Skeletal muscle tissue (tissue), 3 donors: ENCODE measurements at regions not wholly inside any gene's neighbourhood (a gene's known extent, or its start where the extent isn't known, plus 50 kb on each side); places are given as distances from the start of the nearest gene placed in this dataset.

Experiments used
- H3K27ac ChIP-seq: one replicate; pipeline ENCODE4 v1.7.0; 2013; ENCODE audit warnings: mild to moderate bottlenecking, low read depth, low read length, inconsistent platforms
- H3K27me3 ChIP-seq, 3 donors: one replicate each; pipeline ENCODE4 v1.7.0; 2013; ENCODE audit warnings: low read length in 3 of 3; ENCODE audit not compliant: control insufficient read depth in 3 of 3, insufficient read depth in 3 of 3
- H3K36me3 ChIP-seq, 3 donors: one replicate each; pipeline ENCODE4 v1.7.0; 2013; ENCODE audit warnings: low read length in 3 of 3; ENCODE audit not compliant: control insufficient read depth in 3 of 3, insufficient read depth in 3 of 3
- H3K4me1 ChIP-seq, 3 donors: one replicate each; pipeline ENCODE4 v1.7.0; 2013; ENCODE audit warnings: low read length in 3 of 3, mild to moderate bottlenecking in 3 of 3; ENCODE audit not compliant: control insufficient read depth in 3 of 3, insufficient read depth in 3 of 3
- H3K4me3 ChIP-seq, 3 donors: one replicate each; pipeline ENCODE4 v1.7.0; 2013; ENCODE audit warnings: low read length in 3 of 3
- H3K9ac ChIP-seq, 3 donors: one replicate each; pipeline ENCODE4 v1.7.0; 2013; ENCODE audit warnings: low read length in 3 of 3, mild to moderate bottlenecking in 3 of 3, moderate library complexity in 2 of 3, low read depth in 1 of 3
- H3K9me3 ChIP-seq, 3 donors: one replicate each; pipeline ENCODE4 v1.7.0; 2013; ENCODE audit warnings: low read length in 3 of 3; ENCODE audit not compliant: control insufficient read depth in 3 of 3
- donor health status: Osteomylitis.

DNA sequence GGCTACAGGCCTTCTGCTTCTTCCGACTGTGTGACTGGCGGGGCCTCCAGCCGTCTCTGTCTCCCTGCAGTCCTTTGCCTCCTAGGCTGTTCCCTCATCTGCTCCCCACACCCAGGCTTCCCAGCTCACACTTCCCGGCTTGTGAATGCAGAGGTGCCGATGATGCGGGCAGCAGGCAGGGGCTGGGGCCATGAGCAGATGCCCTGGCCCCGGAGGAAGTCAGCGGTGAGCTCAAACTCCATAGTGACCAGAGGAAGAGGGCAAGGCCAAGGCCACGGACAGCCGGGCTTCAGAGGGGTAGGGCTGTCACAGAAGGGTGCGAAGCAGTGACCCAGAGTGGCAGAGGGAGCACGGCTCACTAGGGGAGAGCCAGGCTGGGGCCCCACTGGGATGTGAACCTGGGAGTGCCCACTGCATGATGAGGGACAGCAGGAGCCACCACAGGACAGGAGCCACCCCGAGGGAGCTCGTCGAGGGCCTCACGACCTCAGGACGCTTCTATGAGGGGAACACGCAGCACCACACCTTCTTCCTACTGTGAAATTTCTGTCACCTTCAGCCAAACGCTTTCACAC lies 515.9 kb downstream of the EIPR1 start:
- Histone ChIP-seq H3K27me3 (peaks cover 4 to 6% (median 4%) of the 10 kb centered on the region in 3 donors), H3K4me3 (no peak overlapping the region), H3K9ac (no peak overlapping the region), H3K9me3 (peaks cover 0 to 6% (median 0%) of the 10 kb centered on the region in 3 donors), H3K36me3 (no peaks in the 10 kb centered on the region), H3K4me1 (no peaks in the 10 kb centered on the region), H3K27ac (no peak overlapping the region)

DNA sequence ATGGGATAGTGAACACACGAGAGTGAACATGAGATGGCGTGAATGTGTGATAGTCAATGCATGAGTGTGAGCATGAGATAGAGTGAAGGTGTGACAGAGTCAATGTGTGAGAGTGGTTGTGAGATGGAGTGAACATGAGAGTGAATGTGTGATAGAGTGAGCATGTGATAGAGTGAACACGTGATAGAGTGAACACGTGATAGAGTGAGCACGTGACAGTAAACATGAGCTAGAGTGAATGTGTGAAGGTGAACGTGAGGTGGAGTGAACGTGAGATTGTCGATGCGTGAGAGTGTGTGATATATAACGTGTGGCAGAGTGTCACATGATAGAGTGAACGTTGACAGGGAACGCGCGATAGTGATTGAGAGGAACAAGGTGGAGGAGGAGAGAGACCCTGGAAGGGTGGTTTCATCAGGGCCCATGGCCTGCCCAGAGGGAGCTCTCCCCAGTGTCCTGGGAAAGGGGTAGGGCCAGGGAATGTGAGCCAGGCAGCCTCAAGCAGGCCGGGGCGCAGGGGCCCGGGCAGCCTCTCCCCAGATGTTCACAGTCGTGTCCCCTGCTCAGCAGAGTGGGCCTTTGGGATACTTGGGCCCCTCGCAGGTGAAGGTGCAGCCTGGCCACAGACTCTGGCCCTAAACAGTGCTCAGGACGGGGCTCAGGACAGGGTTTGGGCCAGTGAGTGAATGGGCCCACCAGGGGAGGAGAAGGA lies 516.9 kb downstream of the EIPR1 start:
- Histone ChIP-seq H3K9ac (no peak overlapping the region), H3K27ac (no peak overlapping the region), H3K4me1 (no peaks in the 10 kb centered on the region), H3K36me3 (no peaks in the 10 kb centered on the region), H3K27me3 (no peaks in the 10 kb centered on the region), H3K9me3 (peaks cover 0 to 6% (median 0%) of the 10 kb centered on the region in 3 donors), H3K4me3 (no peak overlapping the region)

DNA sequence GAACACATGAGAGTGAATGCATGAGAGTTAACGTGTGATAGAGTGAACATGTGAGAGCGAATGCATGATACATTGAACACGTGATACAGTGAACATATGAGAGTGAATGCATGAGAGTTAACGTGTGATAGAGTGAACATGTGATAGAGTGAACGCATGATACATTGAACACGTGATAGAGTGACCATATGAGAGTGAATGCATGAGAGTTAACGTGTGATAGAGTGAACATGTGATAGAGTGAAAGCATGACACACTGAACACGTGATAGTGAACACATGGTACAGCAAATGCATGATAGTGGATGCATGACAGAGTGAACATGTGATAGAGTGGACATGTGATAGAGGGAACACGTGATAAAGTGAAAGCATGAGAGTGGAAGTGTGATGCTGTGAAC lies 517.9 kb downstream of the EIPR1 start:
- H3K27me3 ChIP-seq, result no peaks in the 10 kb centered on the region
- H3K36me3 ChIP-seq, result no peaks in the 10 kb centered on the region
- H3K4me3 ChIP-seq, result no peak overlapping the region
- H3K9me3 ChIP-seq, result peaks cover 0 to 6% (median 0%) of the 10 kb centered on the region in 3 donors
- H3K9ac ChIP-seq, result no peak overlapping the region
- H3K4me1 ChIP-seq, result no peaks in the 10 kb centered on the region
- no peak overlapping the region for H3K27ac ChIP-seq

DNA sequence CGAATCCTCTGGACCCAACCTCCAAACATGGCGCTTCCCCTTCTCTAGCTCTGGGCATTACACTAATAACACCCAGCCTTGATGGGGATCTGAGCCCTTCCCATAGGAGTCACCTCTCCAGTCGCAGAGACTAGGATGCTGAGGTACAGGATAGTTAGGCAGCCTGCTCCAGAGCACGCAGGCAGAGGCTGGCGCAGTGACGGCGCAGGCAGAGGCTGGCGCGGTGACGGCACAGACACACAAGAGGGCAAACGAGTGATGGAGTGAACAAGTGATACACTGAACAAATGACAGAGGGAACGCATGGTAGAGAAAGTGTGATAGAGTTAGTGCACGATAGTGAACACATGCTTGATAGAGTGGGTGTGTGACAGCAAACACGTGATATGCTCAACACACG lies 518.5 kb downstream of the EIPR1 start:
- peaks cover 0 to 6% (median 0%) of the 10 kb centered on the region in 3 donors for H3K9me3 ChIP-seq
- no peak overlapping the region for H3K9ac ChIP-seq
- no peaks in the 10 kb centered on the region for H3K36me3 ChIP-seq
- no peak overlapping the region for H3K4me3 ChIP-seq
- no peaks in the 10 kb centered on the region for H3K27me3 ChIP-seq
- no peak overlapping the region for H3K27ac ChIP-seq
- H3K4me1 ChIP-seq, result no peaks in the 10 kb centered on the region

DNA sequence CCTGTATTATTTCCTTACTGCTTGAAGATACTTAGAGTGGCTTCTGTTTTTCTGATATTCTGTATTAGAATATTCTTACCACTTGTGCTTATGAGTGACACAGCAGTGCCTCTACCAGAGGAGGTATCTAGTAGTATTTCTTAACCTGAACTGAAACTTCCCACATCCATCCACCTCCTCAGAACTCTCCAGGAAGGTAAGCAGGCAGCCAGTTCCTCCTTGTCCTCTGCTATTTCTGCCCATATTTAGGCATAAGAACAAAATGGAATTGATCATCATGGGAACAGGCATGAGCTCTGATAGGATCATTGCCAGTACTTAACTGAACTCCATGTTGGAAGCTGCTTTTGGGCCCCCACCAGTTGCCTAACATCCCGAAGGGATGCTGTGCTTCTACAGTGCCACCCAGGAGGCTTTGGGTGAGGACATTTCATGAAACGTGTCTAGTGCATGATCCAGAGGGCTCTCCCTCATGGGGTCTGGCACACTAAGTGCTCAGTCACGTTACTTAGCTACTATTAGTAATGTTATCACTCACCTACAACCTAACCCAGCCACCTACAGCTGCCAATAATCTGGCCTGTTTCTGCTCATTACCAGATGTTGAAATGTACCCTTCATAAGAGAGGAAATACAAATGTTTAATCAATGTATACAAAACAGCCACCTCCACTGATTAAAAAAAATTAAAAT lies 520.7 kb downstream of the EIPR1 start:
- Histone ChIP-seq H3K4me1 (peaks cover 0 to 8% (median 2%) of the 10 kb centered on the region in 3 donors), H3K9ac (no peak overlapping the region), H3K27me3 (no peaks in the 10 kb centered on the region), H3K36me3 (no peaks in the 10 kb centered on the region), H3K27ac (no peak overlapping the region), H3K9me3 (peaks cover 0 to 6% (median 0%) of the 10 kb centered on the region in 3 donors), H3K4me3 (no peak overlapping the region)

DNA sequence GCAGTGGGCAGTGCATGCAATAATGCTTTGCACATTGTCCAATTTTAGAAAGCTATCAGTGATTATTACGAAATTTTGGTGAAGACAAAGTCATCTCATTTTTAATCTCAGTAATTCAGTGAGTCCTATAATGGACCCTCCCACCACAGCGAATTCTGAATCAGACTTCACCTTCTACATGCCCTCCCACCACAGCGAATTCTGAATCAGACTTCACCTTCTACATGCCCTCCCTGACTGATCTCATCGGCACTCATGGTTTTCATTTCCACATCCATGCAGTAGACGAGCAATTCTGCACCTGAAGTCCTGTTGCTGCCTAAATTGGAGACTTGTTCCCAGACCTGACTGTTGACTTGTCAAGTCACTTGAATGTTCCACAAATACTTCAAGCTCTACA lies 522.3 kb downstream of the EIPR1 start:
- Histone ChIP-seq H3K4me1 (peaks cover 0 to 8% (median 5%) of the 10 kb centered on the region in 3 donors), H3K4me3 (no peak overlapping the region), H3K9ac (no peak overlapping the region), H3K27me3 (no peaks in the 10 kb centered on the region), H3K27ac (no peak overlapping the region), H3K9me3 (peaks cover 0 to 6% (median 0%) of the 10 kb centered on the region in 3 donors), H3K36me3 (no peaks in the 10 kb centered on the region)

DNA sequence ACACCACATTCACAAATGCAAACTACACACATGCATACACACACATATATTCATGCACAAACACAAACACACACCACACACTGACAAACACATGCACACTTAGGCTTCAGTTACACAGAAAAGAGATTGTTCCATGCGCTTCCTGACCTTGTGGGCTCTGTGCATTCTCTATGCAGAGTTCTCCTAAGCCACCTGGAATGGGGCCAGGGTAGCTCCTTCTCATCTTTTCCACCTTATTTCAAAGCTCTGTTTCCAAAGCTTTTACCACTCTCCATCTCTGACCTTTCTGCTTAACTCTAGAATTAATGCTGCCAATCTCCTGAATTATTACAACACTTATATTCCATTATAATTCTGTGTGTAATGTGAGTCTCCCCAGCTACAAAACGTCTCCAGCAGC lies 522.3 kb upstream of the MYT1L start:
- Histone ChIP-seq H3K9me3 (no peaks in the 10 kb centered on the region), H3K4me3 (no peak overlapping the region), H3K9ac (no peak overlapping the region), H3K27me3 (no peaks in the 10 kb centered on the region), H3K27ac (no peak overlapping the region), H3K36me3 (no peaks in the 10 kb centered on the region), H3K4me1 (peaks cover 0 to 9% (median 8%) of the 10 kb centered on the region in 3 donors)

DNA sequence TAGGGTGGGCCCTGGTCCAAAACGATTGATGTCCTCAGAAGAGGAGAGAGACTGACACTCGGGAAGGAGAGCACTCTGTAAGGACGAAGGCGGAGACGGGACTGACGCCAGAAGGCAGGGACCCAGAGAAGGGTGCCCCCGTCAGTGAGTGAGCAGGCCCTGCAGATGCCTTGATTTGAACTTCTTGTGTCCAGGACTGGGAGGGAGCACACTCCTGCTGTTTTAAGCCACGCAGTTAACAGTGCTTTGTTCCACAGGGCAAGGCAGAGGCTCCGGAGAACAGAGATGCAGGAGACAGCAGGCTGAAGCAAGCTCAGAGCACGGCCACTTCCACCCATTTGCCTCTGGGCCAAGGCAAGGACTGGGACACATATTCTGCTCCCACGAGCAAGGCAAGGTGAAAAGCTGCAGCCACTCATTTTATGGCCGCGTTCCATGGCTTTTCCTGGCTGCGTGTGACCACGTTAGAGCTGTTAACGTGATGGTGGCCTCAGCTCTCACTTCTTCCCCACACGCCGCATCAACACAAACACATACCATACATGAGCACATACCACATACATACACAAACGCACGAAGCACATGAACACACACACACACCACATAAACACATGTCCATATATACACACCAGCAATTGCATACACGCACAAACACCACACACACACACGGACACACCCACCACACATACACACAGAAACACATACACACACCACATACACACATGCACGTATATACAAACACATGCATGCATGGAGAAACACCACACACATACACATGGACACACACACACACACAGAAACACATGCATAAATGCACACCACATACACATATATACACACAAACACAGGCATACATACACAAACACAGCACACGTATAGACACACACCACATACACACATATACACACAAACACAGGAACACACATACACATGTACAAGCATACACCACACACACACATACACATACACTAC lies 521.0 kb upstream of the MYT1L start:
- no peak overlapping the region for H3K27ac ChIP-seq
- no peaks in the 10 kb centered on the region for H3K36me3 ChIP-seq
- no peaks in the 10 kb centered on the region for H3K27me3 ChIP-seq
- no peaks in the 10 kb centered on the region for H3K9me3 ChIP-seq
- peaks cover 8 to 22% (median 20%) of the 10 kb centered on the region in 3 donors for H3K4me1 ChIP-seq
- H3K9ac ChIP-seq, result no peak overlapping the region
- H3K4me3 ChIP-seq, result no peak overlapping the region

DNA sequence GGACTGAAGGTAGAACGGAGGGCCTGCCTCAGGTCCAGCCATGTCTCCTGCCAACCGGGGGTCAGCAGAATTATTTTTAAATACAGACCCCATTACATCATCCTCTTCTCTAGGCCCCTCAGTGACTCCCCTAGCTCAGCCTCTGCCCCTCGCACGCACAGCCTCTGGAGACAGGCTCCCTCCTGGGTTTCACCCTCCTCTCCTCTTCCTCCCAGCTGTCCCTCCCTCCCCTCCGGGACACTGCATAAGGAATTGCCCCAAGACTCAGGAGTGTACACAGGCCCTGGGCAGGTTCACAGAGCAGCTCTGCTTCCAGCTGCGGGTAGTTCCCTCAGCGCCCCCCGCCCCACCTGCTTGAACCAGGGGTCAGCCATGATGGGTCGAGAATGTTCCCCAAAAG lies 520.2 kb upstream of the MYT1L start:
- Histone ChIP-seq H3K9me3 (no peaks in the 10 kb centered on the region), H3K27ac (no peak overlapping the region), H3K27me3 (no peaks in the 10 kb centered on the region), H3K9ac (no peak overlapping the region), H3K4me3 (no peak overlapping the region), H3K4me1 (peaks cover 15 to 29% (median 28%) of the 10 kb centered on the region in 3 donors), H3K36me3 (no peaks in the 10 kb centered on the region)
